ENCODE measurements at regions not wholly inside any gene's neighbourhood (a gene's known extent, or its start where the extent isn't known, plus 50 kb on each side); places are given as distances from the start of the nearest gene placed in this dataset.

GRCh38 chr5:29504411-29504810 is 1689.1 kb upstream of the CDH6 start:
- Histone ChIP-seq H3K27me3 (no peaks in the 10 kb centered on the region), H3K4me3 (no peak overlapping the region), H3K27ac (no peak overlapping the region), H3K9me3 (no peaks in the 10 kb centered on the region), H3K4me1 (no peaks in the 10 kb centered on the region), H3K36me3 (no peaks in the 10 kb centered on the region)
- intact Hi-C loops (cut with DNase I), result no loop called here
- TF ChIP-seq POLR2AphosphoS5 (IDR thresholded peaks at IDR 0.05; ENCODE audit: insufficient read depth in 1 of 2, low read depth in 1 of 2) (no peak), CTCF (IDR thresholded peaks at IDR 0.05) (no peak), POLR2A (IDR thresholded peaks at IDR 0.05) (no peak)
- DNase-seq (ENCODE audit: extremely low spot score in 2 of 2), result no peak

GRCh38 chr5:29498860-29499259 is 1694.6 kb upstream of the CDH6 start:
- Histone ChIP-seq H3K4me3 (no peak overlapping the region), H3K27me3 (no peaks in the 10 kb centered on the region), H3K27ac (no peak overlapping the region), H3K4me1 (no peaks in the 10 kb centered on the region), H3K9me3 (no peaks in the 10 kb centered on the region), H3K36me3 (no peaks in the 10 kb centered on the region)
- TF ChIP-seq CTCF (IDR thresholded peaks at IDR 0.05), result no peak
- DNase-seq (ENCODE audit: extremely low spot score in 2 of 2), result no peak
- intact Hi-C loops (cut with DNase I), result no loop called here

- TF ChIP-seq POLR2AphosphoS5 (IDR thresholded peaks at IDR 0.05; ENCODE audit: insufficient read depth in 1 of 2, low read depth in 1 of 2) (no peak), CTCF (IDR thresholded peaks at IDR 0.05) (no peak), POLR2A (IDR thresholded peaks at IDR 0.05) (no peak)
- Histone ChIP-seq H3K4me1 (no peaks in the 10 kb centered on the region), H3K36me3 (no peaks in the 10 kb centered on the region), H3K27me3 (no peaks in the 10 kb centered on the region), H3K9me3 (no peaks in the 10 kb centered on the region), H3K27ac (no peak overlapping the region), H3K4me3 (no peak overlapping the region)
- intact Hi-C loops (cut with DNase I), result no loop called here
- DNase-seq (ENCODE audit: extremely low spot score in 2 of 2), result no peak
Observed at GRCh38 chr5:29498412-29498811, 1695.1 kb upstream of the CDH6 start.

GRCh38 chr5:29485333-29485732 is 1708.2 kb upstream of the CDH6 start:
- H3K36me3 ChIP-seq, result no peaks in the 10 kb centered on the region
- no peaks in the 10 kb centered on the region for H3K9me3 ChIP-seq
- no peak overlapping the region for H3K4me3 ChIP-seq
- H3K27ac ChIP-seq, result no peak overlapping the region
- intact Hi-C loops (cut with DNase I), result no loop called here
- no peak for TF ChIP-seq CTCF (IDR thresholded peaks at IDR 0.05)
- DNase-seq (ENCODE audit: extremely low spot score in 2 of 2), result no peak
- no peaks in the 10 kb centered on the region for H3K4me1 ChIP-seq
- H3K27me3 ChIP-seq, result no peaks in the 10 kb centered on the region

DNA sequence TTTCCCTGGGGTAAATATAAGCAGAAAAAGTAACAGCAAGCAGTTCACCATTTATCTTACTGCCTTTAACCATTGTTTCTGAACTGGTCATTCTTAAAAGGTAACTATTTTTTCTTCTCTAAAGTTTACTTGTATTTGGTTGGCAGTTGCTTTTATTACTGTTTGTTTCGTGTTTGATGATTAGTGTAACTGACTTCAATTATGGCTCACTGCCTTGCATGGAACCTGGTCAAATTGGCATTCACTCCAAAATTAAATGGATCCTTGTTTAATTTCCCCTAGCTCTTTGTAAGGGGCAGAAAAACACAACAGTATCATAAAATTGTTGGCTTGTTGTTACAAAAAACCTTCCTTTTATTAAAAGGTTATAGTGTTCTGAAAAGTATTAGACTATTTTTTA is 1723.9 kb upstream of the CDH6 start:
- H3K36me3 ChIP-seq, result no peaks in the 10 kb centered on the region
- TF ChIP-seq POLR2AphosphoS5 (IDR thresholded peaks at IDR 0.05; ENCODE audit: insufficient read depth in 1 of 2, low read depth in 1 of 2) (no peak), POLR2A (IDR thresholded peaks at IDR 0.05) (no peak), CTCF (IDR thresholded peaks at IDR 0.05) (no peak)

More for the DNA sequence above, 1723.9 kb upstream of the CDH6 start:
- no peak overlapping the region for H3K4me3 ChIP-seq
- no peaks in the 10 kb centered on the region for H3K27me3 ChIP-seq
- intact Hi-C loops (cut with DNase I), result no loop called here
- H3K27ac ChIP-seq, result no peak overlapping the region
- no peak for DNase-seq (ENCODE audit: extremely low spot score in 2 of 2)
- no peaks in the 10 kb centered on the region for H3K9me3 ChIP-seq
- no peaks in the 10 kb centered on the region for H3K4me1 ChIP-seq
